SH-SY5Y (cell line): ENCODE measurements at regions not wholly inside any gene's neighbourhood (a gene's known extent, or its start where the extent isn't known, plus 50 kb on each side); places are given as distances from the start of the nearest gene placed in this dataset.

Source experiments
- GATA2 ChIP-seq: IDR thresholded peaks from 2 replicates; pipeline ENCODE4 v1.6.1; 2011; ENCODE audit warnings: mild to moderate bottlenecking, low read depth, low read length
- GATA3 ChIP-seq: IDR thresholded peaks from 2 replicates; pipeline ENCODE4 v1.6.1; 2011; ENCODE audit warnings: low read depth, mild to moderate bottlenecking, low read length, moderate library complexity

- TF ChIP-seq GATA2 = no peak
- no peak for TF ChIP-seq GATA3
Observed at GRCh38 chr10:43945908-43946307, 297.2 kb upstream of the ZNF32 start.
